Dermis blood vessel endothelial cell (primary cell): ENCODE measurements at regions not wholly inside any gene's neighbourhood (a gene's known extent, or its start where the extent isn't known, plus 50 kb on each side); places are given as distances from the start of the nearest gene placed in this dataset.
A peak's percentile ranks its signal among the peaks of the same experiment; 100 is the strongest.
"Not testable (repeated sequence)": the region's sequence is repeated elsewhere in the genome, so short reads cannot be mapped to it uniquely, and the experiment has no call there.

Source experiments
- DNase-seq: peaks from one replicate; pipeline ENCODE4 v3.0.0; 2010

DNA sequence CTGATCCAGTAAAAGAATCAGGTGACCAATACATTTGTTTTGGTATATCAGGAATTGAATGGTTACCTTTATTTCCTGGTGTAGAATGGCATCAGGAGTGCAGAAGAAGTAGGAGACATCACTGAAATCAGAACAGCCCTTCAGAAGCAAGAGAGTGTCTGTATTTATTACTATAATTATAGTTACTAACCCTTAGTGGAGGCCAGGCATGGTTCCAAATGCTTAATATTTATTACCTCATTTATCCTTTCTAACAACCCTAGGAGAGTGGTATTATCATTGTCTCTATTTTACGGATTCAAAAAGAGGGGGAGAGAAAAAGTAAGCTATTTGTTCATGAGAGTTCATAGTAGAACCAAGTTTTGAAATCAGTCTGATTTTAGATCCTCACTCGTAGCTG, 1292.9 kb downstream of the PCDH9 start:
- DNase-seq, result no peak

DNA sequence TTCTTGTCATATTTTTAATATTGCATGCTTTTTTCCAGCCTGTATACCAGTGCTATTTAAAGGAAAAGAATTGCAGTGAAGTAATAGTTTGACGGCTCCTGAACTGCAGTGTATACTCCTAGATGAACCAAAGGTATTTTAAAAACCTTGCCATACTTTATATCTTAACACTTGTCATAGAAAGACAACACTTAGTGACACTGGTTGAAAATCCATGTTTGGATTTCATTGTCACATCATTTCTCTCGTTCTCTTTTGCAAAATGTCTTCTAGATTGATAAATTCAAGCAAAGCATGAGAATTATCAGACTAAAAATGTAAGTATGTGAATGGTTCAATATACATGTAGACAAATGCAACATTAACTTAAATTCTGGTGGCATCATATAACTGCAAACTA, 1293.9 kb downstream of the PCDH9 start:
- no peak for DNase-seq

DNA sequence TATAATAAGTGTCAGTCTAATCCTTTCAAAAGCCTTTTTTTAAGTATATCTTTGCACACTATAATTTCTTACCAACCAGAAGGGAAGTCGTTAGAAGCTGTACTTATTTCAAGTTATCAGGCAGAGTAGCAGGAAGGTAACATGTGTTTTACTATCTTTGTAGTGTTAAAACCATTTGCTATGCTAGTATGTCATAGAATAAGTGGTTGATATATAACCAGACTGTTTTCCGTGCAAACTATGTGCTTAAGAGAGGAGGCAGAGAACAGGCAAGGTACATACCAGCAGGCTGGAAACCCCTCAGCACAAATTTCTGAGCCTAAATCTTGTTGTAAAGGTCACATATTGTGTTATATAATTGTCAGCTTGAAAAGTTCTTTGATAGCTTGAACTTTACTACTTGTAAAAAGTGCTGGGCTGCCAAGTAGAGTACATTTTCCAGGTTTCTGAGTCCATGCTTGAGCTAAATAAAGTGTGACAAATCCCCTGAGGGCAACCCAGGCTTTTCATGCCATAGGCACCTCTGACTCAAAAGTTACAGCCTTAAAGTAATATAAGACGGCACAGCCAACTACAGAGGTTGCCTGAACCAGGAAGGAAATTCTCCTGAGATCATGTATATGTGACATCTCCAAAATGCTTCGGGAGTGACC, 1297.4 kb downstream of the PCDH9 start:
- DNase-seq, result no peak

DNA sequence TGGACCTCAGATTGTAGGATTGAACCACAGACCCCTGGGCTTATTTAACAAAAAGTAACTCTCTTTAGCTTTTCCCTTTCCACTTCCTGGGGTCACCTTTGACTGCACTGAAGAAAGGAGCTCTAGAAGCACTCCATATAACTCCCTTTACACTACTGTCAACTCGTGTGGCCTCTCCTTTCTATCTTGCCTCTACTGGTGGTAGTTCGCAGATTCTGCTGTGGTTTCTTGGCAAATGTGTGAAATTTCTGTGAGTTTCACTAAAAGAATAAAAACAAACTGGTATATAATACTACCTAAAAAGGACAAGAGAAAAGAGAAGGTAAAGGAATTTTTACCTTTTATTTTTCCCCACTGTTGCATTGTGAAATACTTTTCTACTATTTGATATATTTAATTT, 1298.1 kb downstream of the PCDH9 start:
- no peak for DNase-seq

DNA sequence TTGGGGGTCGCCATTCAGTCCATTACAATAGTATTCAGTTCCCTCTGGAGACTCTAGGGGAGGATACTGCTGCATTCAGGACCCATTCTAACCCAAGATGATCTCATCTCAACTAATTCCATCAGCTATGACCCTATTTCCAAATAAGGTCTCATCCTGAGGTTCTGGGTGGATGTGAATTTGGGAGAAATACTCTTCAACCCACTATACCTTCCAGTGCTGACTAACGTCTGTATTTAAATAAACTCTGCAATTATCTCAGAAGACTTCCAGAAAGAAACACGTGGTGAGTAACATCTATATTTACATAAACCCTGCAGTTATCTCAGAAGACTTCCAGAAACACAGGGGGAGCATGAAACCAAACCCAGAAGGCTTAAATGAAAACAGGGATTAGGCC, 1300.7 kb downstream of the PCDH9 start:
- no peak for DNase-seq

DNA sequence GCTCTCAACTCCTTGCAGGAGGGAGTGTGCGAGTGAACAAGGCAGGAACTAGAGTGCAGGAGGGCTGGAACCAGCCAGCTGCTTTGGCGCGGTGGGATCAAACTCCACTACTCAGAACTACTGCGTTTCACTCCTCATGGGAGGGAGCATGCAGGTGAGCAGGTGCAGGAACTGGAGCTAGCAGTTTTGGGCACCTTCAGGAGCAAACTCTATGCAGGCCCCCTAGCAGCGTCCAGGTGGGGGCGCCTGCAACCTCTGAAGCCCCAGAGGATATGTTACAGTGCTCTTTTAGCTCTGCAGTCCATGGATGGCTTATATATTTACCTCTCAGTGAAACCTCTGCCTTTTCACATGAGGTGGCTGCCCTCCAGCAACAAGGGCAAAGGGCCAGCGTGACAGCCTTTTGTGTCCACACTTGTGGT, 1303.4 kb downstream of the PCDH9 start:
- DNase-seq, result peak; percentile 21

DNA sequence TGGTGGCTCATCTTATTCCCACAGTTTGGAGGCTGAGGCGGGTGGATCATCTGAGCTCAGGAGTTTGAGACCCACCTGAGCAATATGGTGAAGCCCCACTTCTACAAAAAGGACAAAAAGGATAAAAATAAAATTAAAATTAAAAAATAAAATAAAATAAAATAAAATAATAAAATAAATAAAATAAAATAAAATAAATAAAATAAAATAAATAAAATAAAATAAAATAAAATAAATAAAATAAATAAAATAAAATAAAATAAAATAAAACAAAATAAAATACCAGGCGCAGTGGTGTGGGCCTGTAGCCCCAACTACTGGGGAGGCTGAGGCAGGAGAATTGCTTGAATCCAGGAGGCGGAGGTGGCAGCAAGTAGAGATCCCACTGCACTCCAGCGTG, 1307.3 kb downstream of the PCDH9 start:
- not testable (repeated sequence) for DNase-seq

DNA sequence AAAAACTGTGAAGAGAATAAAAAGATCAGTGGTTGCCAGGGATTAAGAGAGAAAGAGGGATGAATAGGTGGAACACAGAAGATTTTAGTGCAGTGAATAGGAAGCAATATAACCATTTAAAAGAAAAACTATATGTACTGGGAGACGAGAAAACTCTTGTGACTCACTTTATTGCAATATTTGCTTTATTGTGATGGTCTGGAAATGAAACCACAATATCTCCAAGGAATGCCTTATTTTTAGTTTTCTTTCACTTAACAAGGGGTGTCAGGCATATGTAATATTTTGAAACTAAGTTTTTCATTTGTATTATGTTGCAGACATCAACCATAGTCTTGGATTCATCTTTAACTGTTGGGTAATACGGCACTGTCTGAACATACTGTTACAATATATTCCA, 1308.2 kb downstream of the PCDH9 start:
- DNase-seq, result no peak

DNA sequence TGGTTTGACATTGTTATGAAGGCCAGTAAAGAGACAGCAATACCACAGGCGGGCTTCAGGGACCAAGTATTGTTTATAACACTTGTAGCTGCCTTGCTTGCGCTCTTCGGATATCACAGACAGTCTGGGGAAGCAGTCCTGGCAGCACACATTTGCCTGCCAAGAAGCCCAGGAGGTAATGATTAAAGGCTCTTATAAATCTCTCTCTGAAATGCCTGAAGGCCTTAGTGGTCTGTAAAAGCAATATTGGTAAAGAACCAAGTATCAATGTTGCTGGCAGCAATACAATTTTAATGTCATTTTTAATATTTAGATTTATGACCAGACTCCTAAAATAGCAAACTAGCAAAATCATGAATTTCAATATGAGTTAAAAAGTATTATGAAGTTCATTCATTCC, 1312.4 kb downstream of the PCDH9 start:
- no peak for DNase-seq

DNA sequence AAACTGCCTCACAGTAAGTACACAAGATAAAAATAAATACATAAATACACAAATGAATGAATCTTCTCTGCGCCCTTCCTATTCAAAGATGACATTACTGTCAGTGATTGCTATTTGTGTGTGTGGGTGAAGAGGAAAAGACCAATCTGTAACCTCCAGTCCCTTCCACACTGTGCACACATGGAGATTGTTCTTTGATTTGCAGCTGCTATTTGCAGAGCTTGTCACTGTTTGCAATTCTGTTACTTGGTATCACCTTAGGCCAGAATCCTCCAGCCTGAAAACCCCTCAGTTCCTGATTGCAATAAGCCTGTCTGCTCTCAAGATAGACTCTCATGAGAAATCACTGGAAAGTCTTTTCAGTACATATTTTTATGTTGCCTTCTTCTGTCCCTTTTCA, 1314.9 kb downstream of the PCDH9 start:
- DNase-seq, result peak; percentile 32

DNA sequence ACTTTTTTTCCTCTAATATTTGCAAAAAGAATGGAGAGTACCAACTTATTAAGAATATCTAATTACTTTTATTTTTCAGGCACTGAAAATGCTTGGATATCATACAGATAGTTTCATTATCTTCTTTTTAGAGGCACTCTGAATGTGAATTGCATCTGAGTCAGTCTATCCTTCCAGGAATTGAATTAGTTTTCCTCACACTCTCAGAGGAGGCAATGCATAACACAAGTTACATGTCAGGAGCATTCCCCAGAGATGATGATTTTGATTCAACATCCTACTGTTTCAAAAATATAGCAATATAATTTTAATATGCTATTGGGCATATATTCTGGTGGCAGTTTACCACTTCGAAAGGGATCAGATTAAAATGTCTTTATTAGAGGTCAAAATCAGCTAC, 1315.4 kb downstream of the PCDH9 start:
- DNase-seq, result peak; percentile 81

DNA sequence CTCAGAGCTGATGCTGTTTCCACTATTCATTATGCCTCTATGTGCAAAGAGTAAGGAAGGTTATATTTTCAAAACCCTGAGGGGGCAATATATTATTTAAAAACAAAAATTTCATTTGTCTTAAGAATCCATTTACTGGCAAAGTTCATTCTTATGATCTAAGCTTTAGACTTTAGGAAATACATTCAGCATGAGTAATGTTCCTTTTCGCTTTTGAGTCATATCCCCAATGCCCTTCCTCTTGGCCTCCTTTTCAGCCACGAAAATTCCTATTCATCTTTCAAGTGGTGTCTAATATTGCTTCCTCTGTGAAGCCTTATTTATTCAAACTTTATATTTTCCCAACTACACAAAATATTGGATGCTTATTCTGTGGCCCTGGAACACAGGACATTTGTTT, 1317.0 kb downstream of the PCDH9 start:
- DNase-seq, result peak; percentile 91

DNA sequence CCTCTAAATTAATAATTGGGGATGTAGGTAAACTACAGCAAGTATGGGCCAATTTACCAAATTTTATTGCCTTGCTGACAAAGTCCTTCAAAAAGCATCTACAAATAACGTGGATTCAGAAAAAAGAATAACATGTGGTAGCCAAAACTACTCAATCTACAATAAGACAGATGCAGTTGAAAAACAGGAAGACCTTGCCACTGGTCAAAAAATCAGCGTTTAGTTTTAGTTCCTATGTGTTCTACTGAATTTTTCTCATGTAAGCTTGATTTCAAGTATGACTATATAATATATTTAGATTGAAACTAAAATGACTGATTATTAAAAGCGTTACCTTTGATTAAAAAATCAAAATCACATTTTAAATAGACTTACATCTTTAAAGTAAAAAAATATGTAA, 1317.6 kb downstream of the PCDH9 start:
- DNase-seq, result peak; percentile 51

DNA sequence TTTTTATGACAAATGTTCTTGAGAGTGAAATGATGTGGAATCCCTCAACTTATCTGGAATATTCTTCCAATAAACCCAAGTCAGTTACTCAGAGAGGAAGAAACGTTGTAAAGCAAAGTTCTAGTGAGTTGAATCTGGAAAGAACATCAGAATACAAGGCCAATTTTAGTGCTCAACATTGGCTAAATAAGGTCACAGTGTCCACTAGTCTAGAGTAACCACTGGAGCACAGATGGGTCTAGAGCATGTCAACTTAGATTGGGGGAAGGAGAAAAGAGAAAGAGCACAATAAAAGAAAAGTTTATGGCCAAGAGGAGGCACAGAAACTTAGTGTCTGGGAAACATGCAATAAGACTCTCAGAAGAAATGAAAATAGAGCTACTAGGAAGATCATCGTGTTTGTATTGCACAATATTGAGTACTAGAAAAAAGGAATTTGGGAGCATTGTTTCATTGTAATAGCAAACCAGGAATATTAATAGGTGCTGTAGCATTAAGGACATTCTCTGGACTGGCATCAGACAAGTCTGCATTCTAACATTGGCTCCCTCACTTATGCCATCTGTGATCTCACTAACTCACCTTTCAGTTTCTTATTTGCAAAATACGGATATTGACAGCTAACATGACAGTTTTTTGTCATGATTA, 1318.5 kb downstream of the PCDH9 start:
- DNase-seq, result no peak

DNA sequence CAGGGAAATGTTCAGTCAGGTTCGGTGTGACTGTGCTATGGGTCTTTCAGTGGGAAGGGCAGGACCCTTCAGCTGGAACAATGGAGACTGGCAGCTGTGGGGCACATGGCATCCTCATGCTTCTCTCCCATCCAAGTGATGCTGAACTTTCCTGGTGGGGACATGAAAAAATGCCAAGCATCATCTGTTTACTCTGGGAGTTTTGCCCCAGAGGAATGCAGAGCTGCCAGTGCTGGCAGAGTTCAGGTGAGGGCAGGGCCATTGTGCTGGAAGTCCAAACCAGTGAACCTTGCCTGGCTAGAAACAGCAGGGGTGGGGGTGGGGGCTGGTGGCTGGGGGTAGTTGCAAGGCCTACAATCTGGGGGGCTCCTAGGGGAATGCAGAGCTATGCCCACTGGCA, 1320.6 kb downstream of the PCDH9 start:
- no peak for DNase-seq

DNA sequence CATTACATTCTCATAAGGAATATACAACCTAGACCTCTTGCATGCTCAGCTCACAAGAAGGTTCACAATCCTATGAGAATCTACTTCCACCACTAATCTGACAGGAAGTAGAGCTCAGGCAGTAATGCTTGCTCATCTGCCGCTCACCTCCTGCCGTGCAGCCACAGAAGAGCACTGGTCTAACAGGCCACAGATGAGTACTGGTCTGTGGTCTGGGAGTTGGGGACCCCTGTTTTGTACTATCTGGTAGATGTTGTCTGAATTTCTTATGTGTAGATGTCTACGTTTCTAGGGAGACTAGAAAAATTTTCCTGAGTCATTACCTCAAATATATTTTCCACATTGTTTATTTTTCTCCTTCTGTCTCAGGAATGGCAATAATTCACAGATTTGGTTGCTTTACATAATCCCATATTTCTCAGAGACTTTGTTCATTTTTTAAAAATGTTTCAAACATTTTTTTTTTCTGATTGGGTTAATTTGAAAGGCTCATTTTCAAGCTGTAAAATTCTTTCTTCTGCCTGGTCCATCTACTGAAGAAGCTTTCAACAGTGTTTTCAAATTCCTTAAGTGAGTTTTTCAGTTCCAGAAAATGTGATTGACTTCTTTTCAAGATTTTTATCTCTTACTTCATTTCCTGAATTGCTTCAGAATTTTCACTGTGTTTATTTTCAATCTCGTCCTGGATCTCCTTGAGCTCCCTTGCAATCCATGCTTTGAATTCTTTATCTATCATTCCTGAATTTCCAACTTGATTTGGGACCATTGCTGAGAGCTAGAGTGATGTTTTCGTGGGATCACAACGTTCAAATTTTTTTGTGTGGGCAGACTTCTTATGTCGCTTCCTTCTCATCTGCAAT, 1322.2 kb downstream of the PCDH9 start:
- no peak for DNase-seq

DNA sequence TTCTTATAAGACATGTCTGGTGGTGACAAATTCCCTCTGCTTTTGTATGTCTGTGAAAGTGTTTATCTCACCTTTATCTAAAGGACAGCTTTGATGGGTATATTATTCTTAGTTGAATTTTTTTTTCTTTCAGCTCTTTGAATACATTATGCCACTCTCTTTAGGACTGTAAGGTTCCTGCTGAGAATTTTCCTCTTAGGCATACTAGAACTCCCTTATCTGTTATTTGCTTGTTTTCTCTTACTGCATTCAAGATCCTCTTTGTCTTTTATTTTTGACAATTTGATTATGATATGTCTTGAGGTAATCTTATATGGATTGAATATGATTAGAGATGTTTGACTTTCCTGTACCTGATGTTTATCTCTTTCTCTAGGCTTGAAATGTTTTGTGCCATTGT, 1328.4 kb downstream of the PCDH9 start:
- no peak for DNase-seq

DNA sequence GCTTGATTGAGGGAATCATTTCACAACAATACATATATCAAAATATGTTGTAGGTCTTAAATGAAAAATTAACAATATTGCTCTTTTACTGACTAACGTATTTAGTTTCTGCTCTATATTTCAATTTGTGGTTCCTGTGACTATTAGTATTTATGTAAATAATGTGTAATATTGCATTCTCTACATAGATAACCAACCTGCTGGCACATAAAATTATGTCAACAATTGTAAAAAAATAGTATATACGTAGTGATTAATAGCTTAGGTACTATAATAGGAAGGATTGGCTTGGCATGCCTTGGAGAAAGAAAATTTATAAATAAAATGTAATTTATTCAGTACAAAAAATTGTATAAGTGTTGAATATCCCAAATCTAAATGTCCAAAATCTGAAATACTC, 1336.1 kb downstream of the PCDH9 start:
- DNase-seq, result no peak

DNA sequence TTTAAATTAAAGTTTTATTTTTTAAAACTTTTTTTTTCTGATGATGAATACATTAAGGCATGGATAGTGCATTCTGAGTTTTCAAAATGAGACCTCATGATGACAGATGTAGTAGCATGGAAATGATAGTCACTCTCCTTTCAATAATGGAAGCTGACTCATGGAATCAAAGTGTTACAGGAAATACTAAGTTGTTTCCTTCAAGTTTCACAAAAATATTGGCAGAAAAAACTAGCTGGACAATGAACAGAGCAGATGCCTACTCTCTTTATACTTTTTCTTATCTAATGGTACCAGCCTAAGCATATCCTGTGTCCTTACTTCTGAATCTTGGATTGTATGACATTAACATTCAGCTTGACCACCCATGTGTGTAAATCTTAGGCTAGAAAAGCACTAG, 1337.3 kb downstream of the PCDH9 start:
- DNase-seq, result peak; percentile 83

DNA sequence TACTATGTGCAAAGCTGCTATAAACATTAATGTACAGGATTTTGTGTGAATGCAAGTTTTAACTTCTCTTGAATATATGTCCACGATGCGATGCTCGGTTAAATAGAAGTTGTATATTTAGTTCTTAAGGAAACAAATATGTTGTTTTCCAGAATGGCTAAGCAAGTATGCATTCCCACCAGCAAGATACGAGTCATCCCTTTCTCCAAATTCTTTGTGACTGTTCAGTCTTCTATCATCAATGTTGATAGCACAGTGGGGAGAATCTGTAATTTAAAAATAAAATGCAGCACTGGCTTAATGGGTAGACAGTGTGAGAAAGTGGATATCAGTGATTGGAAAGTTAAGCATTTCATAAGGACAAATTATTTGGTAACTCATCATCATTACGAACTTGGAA, 1340.8 kb downstream of the PCDH9 start:
- no peak for DNase-seq

DNA sequence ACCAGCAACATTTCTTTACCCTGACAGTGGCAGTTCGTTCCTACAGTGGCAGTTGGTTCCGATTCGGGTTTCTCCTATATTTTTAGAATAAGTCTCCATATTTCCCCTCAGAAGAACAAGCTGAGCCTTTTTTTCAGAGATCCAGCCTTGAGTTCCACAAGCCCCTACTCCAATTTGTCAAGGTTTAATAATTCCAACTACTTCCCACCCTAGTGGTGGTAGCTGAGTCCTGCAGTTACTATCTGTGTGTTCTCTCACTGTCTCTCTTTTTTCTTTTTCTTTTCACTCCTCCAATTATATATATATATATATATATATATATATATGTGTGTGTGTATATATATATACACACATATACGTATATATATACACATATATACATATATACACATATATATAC, 1347.3 kb downstream of the PCDH9 start:
- no peak for DNase-seq

DNA sequence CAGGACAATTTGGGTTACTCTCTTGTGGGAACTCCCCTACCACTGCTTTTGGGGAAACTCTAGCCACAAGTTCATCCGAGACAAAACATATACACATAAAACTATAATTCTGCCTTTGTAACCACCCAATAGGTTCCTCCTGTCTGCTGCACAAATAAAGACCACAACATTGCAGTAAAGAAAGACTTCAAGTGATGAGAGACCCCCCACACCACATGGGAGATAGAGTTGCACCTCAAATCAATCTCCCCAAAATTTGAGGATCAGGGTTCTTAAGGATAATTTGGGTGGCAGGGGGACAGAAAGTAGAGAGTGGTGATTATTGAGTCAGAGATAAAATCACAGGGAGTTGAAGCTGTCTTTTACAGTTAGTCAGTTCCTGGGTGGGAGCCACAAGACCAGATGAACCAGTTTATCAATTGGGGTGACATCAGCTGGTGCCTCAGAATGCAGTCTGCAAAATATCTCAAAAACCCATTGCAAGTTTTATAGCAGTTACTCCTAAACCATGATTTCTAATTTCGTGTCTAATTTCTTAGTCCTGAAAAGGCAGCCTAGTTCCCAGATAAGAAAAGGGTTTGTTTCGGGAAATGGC, 1348.5 kb downstream of the PCDH9 start:
- DNase-seq, result no peak

DNA sequence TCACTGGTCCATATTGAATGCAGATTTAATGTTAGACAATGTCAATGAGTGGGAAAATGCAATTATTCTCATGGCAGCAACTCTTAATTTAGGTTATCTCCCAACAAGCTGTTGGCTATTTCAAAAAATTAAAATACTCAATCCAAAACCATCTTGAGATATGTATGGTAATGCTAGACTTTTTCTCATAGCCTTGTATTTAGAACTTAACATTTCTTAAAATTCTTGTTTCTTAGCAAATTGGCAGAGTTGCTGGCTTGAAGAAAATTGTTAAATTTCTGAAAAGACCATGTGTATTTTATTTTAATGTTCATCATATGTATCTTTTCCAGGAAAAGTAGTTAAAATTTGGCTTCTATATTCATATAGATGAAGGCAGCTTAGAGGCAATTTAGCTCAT, 1355.1 kb downstream of the PCDH9 start:
- DNase-seq, result no peak

DNA sequence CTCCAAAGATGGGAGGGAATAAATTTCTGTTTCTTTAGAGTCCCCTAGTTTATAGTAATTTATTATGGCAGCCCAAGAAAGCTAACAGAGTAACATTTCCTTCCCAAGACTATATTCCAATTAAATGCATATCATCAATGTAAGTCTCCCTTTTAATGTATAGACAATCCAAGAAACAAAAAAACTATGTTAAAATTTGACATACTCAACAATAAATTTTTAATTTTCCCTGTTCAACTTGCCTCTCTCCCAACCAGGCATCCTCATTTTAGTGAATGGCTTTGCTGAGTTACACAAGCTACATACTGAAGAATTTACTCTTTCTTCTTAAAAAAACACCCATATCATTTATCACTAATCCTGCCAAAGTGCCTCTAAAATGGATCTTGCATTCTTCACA, 1357.7 kb downstream of the PCDH9 start:
- no peak for DNase-seq
